IMR-90 (cell line): ENCODE measurements at regions not wholly inside any gene's neighbourhood (a gene's known extent, or its start where the extent isn't known, plus 50 kb on each side); places are given as distances from the start of the nearest gene placed in this dataset.
A peak's percentile ranks its signal among the peaks of the same experiment; 100 is the strongest.

Source experiments
- ATAC-seq: fragments of 200-7000 bp; cut with Tn5 transposase; 2 replicates; pipeline ENCODE4 v1.9.1; 2020; ENCODE audit warnings: low read depth, mild to moderate bottlenecking, moderate library complexity
- BruUV-seq: library from RNA; stranded (reverse); fragments of 400-500 nt; replicated peaks from 2 replicates; lab custom pipeline; 2021; lab: Mats Ljungman, UMichigan
- CTCF ChIA-PET: fragments of 300-600 bp; formaldehyde crosslinking; extraction: SDS; loops from one replicate; lab custom pipeline; 2021; ENCODE audit warnings: antibody characterized with exemption; lab: Yijun Ruan, JAX
- POLR2A ChIA-PET: fragments of 300-600 bp; sonication (Branson Sonifier 250); formaldehyde crosslinking; loops from one replicate; lab custom pipeline; 2022; ENCODE audit warnings: antibody characterized with exemption; ENCODE audit not compliant: unreplicated experiment; lab: Charles Lee
- DNase-seq: peaks from one replicate; pipeline ENCODE4 v3.0.0; 2013
- H2AFZ ChIP-seq: replicated peaks from 2 replicates; pipeline ENCODE3; 2013; ENCODE audit warnings: low read length, mild to moderate bottlenecking; ENCODE audit not compliant: poor library complexity
- H2AK5ac ChIP-seq: 2 replicates; pipeline ENCODE4 v1.6.1; 2013; ENCODE audit warnings: low read depth, low read length, inconsistent platforms
- H2AK9ac ChIP-seq: replicated peaks from 2 replicates; pipeline ENCODE3; 2013; ENCODE audit warnings: mild to moderate bottlenecking, low read depth, low read length, moderate library complexity; ENCODE audit not compliant: poor library complexity
- H2BK120ac ChIP-seq: 2 replicates; pipeline ENCODE4 v1.6.1; 2013; ENCODE audit warnings: low read depth, low read length, inconsistent platforms
- H2BK15ac ChIP-seq: 3 replicates; pipeline ENCODE4 v1.6.1; 2013; ENCODE audit warnings: low read depth, low read length, inconsistent platforms
- H2BK20ac ChIP-seq: 2 replicates; pipeline ENCODE4 v1.6.1; 2013; ENCODE audit warnings: low read depth, mild to moderate bottlenecking, inconsistent platforms, low read length, moderate library complexity
- H2BK5ac ChIP-seq: 2 replicates; pipeline ENCODE4 v1.6.1; 2013; ENCODE audit warnings: mild to moderate bottlenecking, low read depth, low read length, inconsistent platforms; ENCODE audit not compliant: poor library complexity, severe bottlenecking
- H3K14ac ChIP-seq: replicated peaks from 2 replicates; pipeline ENCODE4 v1.6.1; 2013; ENCODE audit warnings: low read depth, low read length, inconsistent platforms
- H3K18ac ChIP-seq: 2 replicates; pipeline ENCODE4 v1.6.1; 2013; ENCODE audit warnings: low read depth, low read length, control low read depth
- H3K23ac ChIP-seq: 2 replicates; pipeline ENCODE4 v1.6.1; 2013; ENCODE audit warnings: low read depth, low read length, inconsistent platforms
- H3K27ac ChIP-seq: 2 replicates; pipeline ENCODE4 v1.5.1; 2013; ENCODE audit warnings: mild to moderate bottlenecking, control low read depth, low read length; ENCODE audit not compliant: insufficient read depth
- H3K27me3 ChIP-seq: 2 replicates; pipeline ENCODE4 v1.6.1; 2013; ENCODE audit warnings: low read length; ENCODE audit not compliant: control insufficient read depth, insufficient read depth
- H3K36me3 ChIP-seq: 2 replicates; pipeline ENCODE4 v1.6.1; 2013; ENCODE audit warnings: low read length, mixed read lengths; ENCODE audit not compliant: control insufficient read depth, insufficient read depth
- H3K4ac ChIP-seq: 2 replicates; pipeline ENCODE4 v1.6.1; 2013; ENCODE audit warnings: low read depth, low read length, inconsistent platforms
- H3K4me1 ChIP-seq: 2 replicates; pipeline ENCODE4 v1.6.1; 2013; ENCODE audit warnings: low read length, mixed read lengths; ENCODE audit not compliant: control insufficient read depth, insufficient read depth
- H3K4me2 ChIP-seq: 2 replicates; pipeline ENCODE4 v1.6.1; 2013; ENCODE audit warnings: low read depth, mild to moderate bottlenecking, control low read depth, low read length, moderate library complexity
- H3K4me3 ChIP-seq: 2 replicates; pipeline ENCODE4 v1.5.1; 2013; ENCODE audit warnings: low read depth, mild to moderate bottlenecking, control low read depth, low read length, moderate library complexity; ENCODE audit not compliant: insufficient read depth
- H3K56ac ChIP-seq: 2 replicates; pipeline ENCODE4 v1.6.1; 2013; ENCODE audit warnings: low read length, inconsistent platforms; ENCODE audit not compliant: insufficient read depth; ENCODE audit errors: extremely low read depth
- H3K79me1 ChIP-seq, 2 experiments: 2 replicates each; pipeline ENCODE4 v1.6.1; 2013; ENCODE audit warnings: low read length in 2 of 2, inconsistent platforms in 1 of 2, low read depth in 1 of 2
- H3K9ac ChIP-seq: 2 replicates; pipeline ENCODE4 v1.6.1; 2013; ENCODE audit warnings: low read depth, low read length, control low read depth
- H3K9me1 ChIP-seq: 2 replicates; pipeline ENCODE4 v1.6.1; 2013; ENCODE audit warnings: low read length, inconsistent platforms; ENCODE audit not compliant: insufficient read depth
- H3K9me3 ChIP-seq: 2 replicates; pipeline ENCODE4 v1.6.1; 2013; ENCODE audit warnings: low read length; ENCODE audit not compliant: control insufficient read depth, insufficient read depth
- H4K20me1 ChIP-seq: 2 replicates; pipeline ENCODE4 v1.6.1; 2013; ENCODE audit warnings: low read length, inconsistent platforms; ENCODE audit not compliant: insufficient read depth
- H4K5ac ChIP-seq: 2 replicates; pipeline ENCODE4 v1.6.1; 2013; ENCODE audit warnings: mild to moderate bottlenecking, low read depth, low read length, control low read depth
- H4K8ac ChIP-seq, 2 experiments: 2 replicates each; pipeline ENCODE4 v1.6.1; 2013; ENCODE audit warnings: low read depth in 2 of 2, low read length in 2 of 2, control low read depth in 1 of 2, inconsistent platforms in 1 of 2
- H4K91ac ChIP-seq: 2 replicates; pipeline ENCODE4 v1.6.1; 2013; ENCODE audit warnings: low read depth, low read length, inconsistent platforms; ENCODE audit not compliant: insufficient read depth
- CHD1 ChIP-seq: IDR thresholded peaks from 2 replicates; pipeline ENCODE4 v1.6.1; 2012; ENCODE audit warnings: low read depth, low read length, improper control_type of control experiment
- CTCF ChIP-seq: conservative IDR thresholded peaks from 2 replicates; pipeline ENCODE4 v1.5.1; 2012; ENCODE audit warnings: mild to moderate bottlenecking, low read depth, low read length, improper control_type of control experiment
- FOS ChIP-seq: fragments of 150-350 bp; IDR thresholded peaks from 2 replicates; pipeline ENCODE4 v1.6.1; 2016; ENCODE audit warnings: low read depth, low read length
- MAFK ChIP-seq: IDR thresholded peaks from 2 replicates; pipeline ENCODE4 v1.6.1; 2012; ENCODE audit warnings: low read depth, low read length, improper control_type of control experiment
- MAZ ChIP-seq: IDR thresholded peaks from 2 replicates; pipeline ENCODE4 v1.6.1; 2012; ENCODE audit warnings: low read depth, mild to moderate bottlenecking, low read length, improper control_type of control experiment, moderate library complexity, borderline replicate concordance
- MXI1 ChIP-seq: IDR thresholded peaks from 2 replicates; pipeline ENCODE4 v1.6.1; 2012; ENCODE audit warnings: low read depth, mild to moderate bottlenecking, low read length, moderate library complexity, borderline replicate concordance
- RAD21 ChIP-seq: IDR thresholded peaks from 2 replicates; pipeline ENCODE4 v1.6.1; 2012; ENCODE audit warnings: low read length, improper control_type of control experiment
- RCOR1 ChIP-seq: IDR thresholded peaks from 2 replicates; pipeline ENCODE4 v1.6.1; 2012; ENCODE audit warnings: mild to moderate bottlenecking, low read length, improper control_type of control experiment; ENCODE audit not compliant: insufficient replicate concordance
- RFX5 ChIP-seq: IDR thresholded peaks from 2 replicates; pipeline ENCODE4 v1.8.0; 2012; ENCODE audit warnings: low read depth, mild to moderate bottlenecking, low read length, moderate library complexity
- SMC3 ChIP-seq: fragments of 150-350 bp; IDR thresholded peaks from 2 replicates; pipeline ENCODE4 v1.6.1; 2016; ENCODE audit warnings: low read depth, mild to moderate bottlenecking, antibody characterized with exemption, low read length, moderate library complexity
- USF2 ChIP-seq: fragments of 150-350 bp; IDR thresholded peaks from 2 replicates; pipeline ENCODE4 v1.6.1; 2017; ENCODE audit warnings: mild to moderate bottlenecking, antibody characterized with exemption, low read length, low read depth
- WGBS, 2 experiments: methylation state at CpG; one replicate each; pipeline versions ENCODE4 v1.1.5 to v1.1.7; 2013; ENCODE audit warnings: missing lambda C conversion rate in 2 of 2; ENCODE audit not compliant: insufficient read length in 1 of 2; ENCODE audit errors: extremely low coverage in 2 of 2; 5-methylcytosine and 5-hydroxymethylcytosine counted together
- dilution Hi-C: fragments of 300-500 bp; cut with HindIII; formaldehyde crosslinking; loops from one replicate; pipeline ENCODE4 v1.14.3; 2018; ENCODE audit warnings: low sequenced_read_pairs; ENCODE audit not compliant: unreplicated experiment
- in situ Hi-C: fragments of 300-500 bp; cut with MboI; formaldehyde crosslinking; loops from 3 replicates; pipeline ENCODE4 v1.14.3; 2019; ENCODE audit warnings: low sequenced_read_pairs, inconsistent platforms, mixed read lengths
- intact Hi-C: fragments of 100-400 bp; cut with micrococcal nuclease; formaldehyde crosslinking; loops from 2 replicates; pipeline ENCODE4 v1.10.0; 2022

GRCh38 chr10:78966844-78967488 is 101.8 kb upstream of the ZMIZ1 start (continued):
- TF ChIP-seq SMC3 (no peak), MAFK (no peak), RAD21 (no peak), RCOR1 (no peak)

- H3K36me3 ChIP-seq, result no peaks in the 10 kb centered on the region
- H3K9me1 ChIP-seq, result peaks cover 12% of the 10 kb centered on the region
- no peak overlapping the region for H3K56ac ChIP-seq
- no peak overlapping the region for H2BK5ac ChIP-seq
- H3K4me3 ChIP-seq, result no peak overlapping the region
- dilution Hi-C loops (no loop called here), intact Hi-C loops (no loop called here), in situ Hi-C loops (no loop called here)
- H3K4me2 ChIP-seq, result no peak overlapping the region
- H3K18ac ChIP-seq, result no peak overlapping the region
- no peak overlapping the region; the same call in 1 of the 2 replicates for H3K4ac ChIP-seq
- CTCF ChIA-PET, result no interaction called here
- H4K5ac ChIP-seq, result no peak overlapping the region
- no peak overlapping the region for H2AFZ ChIP-seq
- no peak overlapping the region for H2BK20ac ChIP-seq
- POLR2A ChIA-PET, result no interaction called here
- peaks cover 29% of the 10 kb centered on the region for H3K4me1 ChIP-seq
- no peak overlapping the region for H3K27ac ChIP-seq
- no peak overlapping the region for H3K9ac ChIP-seq
- BruUV-seq, result no TSS peak
- no peak for DNase-seq
- H4K8ac ChIP-seq, result no peak overlapping the region
- peak overlapping the region; percentile 29; the same call in 1 of the 2 replicates for H2AK5ac ChIP-seq
- H3K27me3 ChIP-seq, result no peaks in the 10 kb centered on the region
- H3K79me1 ChIP-seq, result peaks cover 5 to 8% of the 10 kb centered on the region in 2 experiments; a peak in 3 of 4 replicates
- H2BK120ac ChIP-seq, result peak overlapping the region; percentile 22; the same call in 1 of the 2 replicates
- H2AK9ac ChIP-seq, result no peak overlapping the region
- no peak for ATAC-seq
- WGBS, 2 experiments, result no CpG with 5 or more reads among the region's 9 CpGs
- no peak overlapping the region for H3K14ac ChIP-seq
- H4K91ac ChIP-seq, result no peak overlapping the region
- no peak overlapping the region for H2BK15ac ChIP-seq
- no peaks in the 10 kb centered on the region for H3K9me3 ChIP-seq
- no peaks in the 10 kb centered on the region for H4K20me1 ChIP-seq
- H3K23ac ChIP-seq, result no peak overlapping the region
- TF ChIP-seq SMC3 (no peak), CTCF (no peak), FOS (no peak), RAD21 (no peak), RFX5 (no peak), USF2 (no peak), MAZ (no peak), CHD1 (no peak), MXI1 (no peak), MAFK (no peak)
Measured at GRCh38 chr10:78968300-78968942, 100.3 kb upstream of the ZMIZ1 start.
